ENCODE measurements at regions not wholly inside any gene's neighbourhood (a gene's known extent, or its start where the extent isn't known, plus 50 kb on each side); places are given as distances from the start of the nearest gene placed in this dataset.

- Mint-ChIP-seq H3K36me3 (peaks cover 20% of the 10 kb centered on the region), H3K27ac (no peak overlapping the region), H3K4me3 (no peak overlapping the region), H3K9me3 (no peaks in the 10 kb centered on the region), H3K4me1 (no peaks in the 10 kb centered on the region), H3K27me3 (no peaks in the 10 kb centered on the region)
- ATAC-seq: no peak
These were observed 450.5 kb downstream of the KLF12 start for GRCh38 chr13:73683746-73684145.

DNA sequence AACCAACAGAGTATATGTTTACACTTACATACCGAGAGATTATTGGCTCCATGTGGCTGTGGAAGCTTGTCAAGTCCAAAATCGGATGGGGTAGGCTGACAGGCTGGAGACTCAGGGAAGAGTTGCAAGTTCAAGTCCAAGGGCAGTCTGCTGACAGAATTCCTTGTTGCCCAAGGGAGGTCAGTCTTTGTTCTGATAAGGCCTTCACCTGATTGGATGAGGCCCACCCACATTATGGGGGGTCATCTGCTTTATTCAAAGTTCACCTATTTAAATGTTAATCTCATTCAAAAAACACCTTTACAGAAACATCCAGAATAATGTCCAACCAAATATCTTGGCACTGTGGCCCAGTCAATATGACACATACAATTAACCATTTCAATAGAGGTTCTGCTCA, 452.4 kb downstream of the KLF12 start:
- H3K27me3 Mint-ChIP-seq: no peaks in the 10 kb centered on the region
- peaks cover 13% of the 10 kb centered on the region for H3K36me3 Mint-ChIP-seq
- H3K27ac Mint-ChIP-seq: no peak overlapping the region
- H3K4me1 Mint-ChIP-seq: no peaks in the 10 kb centered on the region
- no peak overlapping the region for H3K4me3 Mint-ChIP-seq
- H3K9me3 Mint-ChIP-seq: no peaks in the 10 kb centered on the region
- ATAC-seq: no peak

DNA sequence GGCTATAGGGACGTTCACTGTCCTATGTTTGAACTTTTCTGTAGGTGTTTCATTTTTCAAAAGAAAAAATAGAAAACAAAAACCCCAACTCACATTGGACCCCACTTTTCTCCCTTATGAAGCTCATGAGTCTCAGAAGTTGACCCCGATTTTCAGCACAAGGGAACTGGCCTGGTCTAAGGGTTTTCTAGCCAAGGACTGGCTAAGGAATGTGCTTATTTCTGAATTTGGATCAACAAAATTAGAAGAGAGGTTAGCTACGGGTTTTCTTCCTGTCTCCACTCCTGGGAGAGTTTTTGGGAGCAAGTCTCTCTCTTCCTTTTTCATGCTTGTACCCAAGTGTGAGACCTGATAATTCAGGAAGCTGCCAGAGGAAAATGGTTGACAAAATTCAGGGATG, 453.2 kb downstream of the KLF12 start:
- ATAC-seq: no peak
- Mint-ChIP-seq H3K27ac (no peak overlapping the region), H3K36me3 (peaks cover 13% of the 10 kb centered on the region), H3K4me1 (no peaks in the 10 kb centered on the region), H3K4me3 (no peak overlapping the region), H3K9me3 (no peaks in the 10 kb centered on the region), H3K27me3 (no peaks in the 10 kb centered on the region)

- ATAC-seq: no peak
- no peak overlapping the region for H3K27ac Mint-ChIP-seq
- no peaks in the 10 kb centered on the region for H3K27me3 Mint-ChIP-seq
- H3K9me3 Mint-ChIP-seq: no peaks in the 10 kb centered on the region
- H3K36me3 Mint-ChIP-seq: peaks cover 10% of the 10 kb centered on the region
- no peak overlapping the region for H3K4me3 Mint-ChIP-seq
- H3K4me1 Mint-ChIP-seq: no peaks in the 10 kb centered on the region
These were observed 457.1 kb downstream of the KLF12 start for GRCh38 chr13:73677048-73677601.

- no peaks in the 10 kb centered on the region for H3K27me3 Mint-ChIP-seq
- peaks cover 4% of the 10 kb centered on the region for H3K36me3 Mint-ChIP-seq
- no peak overlapping the region for H3K27ac Mint-ChIP-seq
- no peaks in the 10 kb centered on the region for H3K9me3 Mint-ChIP-seq
- no peak overlapping the region for H3K4me3 Mint-ChIP-seq
- H3K4me1 Mint-ChIP-seq: no peaks in the 10 kb centered on the region
- ATAC-seq: no peak
These were observed 457.6 kb downstream of the KLF12 start for GRCh38 chr13:73676550-73677047.

- no peak overlapping the region for H3K4me3 Mint-ChIP-seq
- no peak for ATAC-seq
- no peaks in the 10 kb centered on the region for H3K9me3 Mint-ChIP-seq
- H3K4me1 Mint-ChIP-seq: no peaks in the 10 kb centered on the region
- no peaks in the 10 kb centered on the region for H3K27me3 Mint-ChIP-seq
- no peaks in the 10 kb centered on the region for H3K36me3 Mint-ChIP-seq
- H3K27ac Mint-ChIP-seq: no peak overlapping the region
These were observed 458.4 kb downstream of the KLF12 start for GRCh38 chr13:73675821-73676220.

GRCh38 chr13:73674570-73674969, 459.6 kb downstream of the KLF12 start:
- no peaks in the 10 kb centered on the region for H3K9me3 Mint-ChIP-seq
- no peaks in the 10 kb centered on the region for H3K27me3 Mint-ChIP-seq
- no peak for ATAC-seq
- no peak overlapping the region for H3K4me3 Mint-ChIP-seq
- H3K36me3 Mint-ChIP-seq: no peaks in the 10 kb centered on the region
- no peak overlapping the region for H3K27ac Mint-ChIP-seq
- H3K4me1 Mint-ChIP-seq: no peaks in the 10 kb centered on the region

GRCh38 chr13:73673931-73674330, 460.3 kb downstream of the KLF12 start:
- Mint-ChIP-seq H3K9me3 (no peaks in the 10 kb centered on the region), H3K36me3 (no peaks in the 10 kb centered on the region), H3K4me3 (no peak overlapping the region), H3K4me1 (no peaks in the 10 kb centered on the region), H3K27ac (no peak overlapping the region), H3K27me3 (no peaks in the 10 kb centered on the region)
- ATAC-seq: no peak

DNA sequence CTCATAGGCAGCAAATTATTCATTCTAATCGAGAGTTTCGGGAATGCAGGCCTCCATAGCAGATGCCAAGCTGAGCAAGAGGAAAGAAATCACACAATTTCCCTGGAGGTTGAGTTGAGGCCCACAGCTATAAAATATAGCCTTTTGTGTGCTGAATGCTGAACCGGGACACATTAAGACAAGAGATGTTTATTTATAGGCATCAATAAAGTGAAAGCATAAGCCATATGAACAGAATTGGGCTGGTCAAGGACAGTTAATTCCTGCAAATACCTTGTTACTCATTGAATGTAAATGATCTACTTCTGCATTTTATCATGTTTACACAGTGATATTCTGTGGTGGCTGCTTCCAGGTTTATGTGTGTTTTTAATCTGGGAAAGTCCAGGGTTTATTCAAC, 461.7 kb downstream of the KLF12 start:
- no peak overlapping the region for H3K4me3 Mint-ChIP-seq
- H3K27me3 Mint-ChIP-seq: no peaks in the 10 kb centered on the region
- no peaks in the 10 kb centered on the region for H3K4me1 Mint-ChIP-seq
- no peaks in the 10 kb centered on the region for H3K9me3 Mint-ChIP-seq
- H3K27ac Mint-ChIP-seq: no peak overlapping the region
- H3K36me3 Mint-ChIP-seq: no peaks in the 10 kb centered on the region
- ATAC-seq: no peak

DNA sequence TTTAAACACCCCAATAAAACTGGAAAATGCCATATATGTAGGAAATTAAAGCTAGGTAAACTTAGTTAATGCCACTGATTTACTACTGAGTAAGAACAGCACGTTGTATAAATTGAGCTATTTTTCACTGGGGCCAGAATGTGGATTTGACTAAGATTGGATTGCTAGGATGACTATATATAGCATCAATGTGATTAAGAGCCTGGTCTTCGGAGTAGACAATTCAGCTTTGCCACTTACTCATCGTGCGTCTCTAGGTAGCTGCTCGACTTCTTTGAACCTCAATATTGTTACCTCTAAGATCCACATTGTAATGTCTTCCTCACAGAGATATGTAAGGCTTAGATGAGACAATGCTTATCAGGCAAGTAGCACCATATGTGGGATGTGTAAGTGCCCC, 462.5 kb downstream of the KLF12 start:
- H3K27me3 Mint-ChIP-seq: no peaks in the 10 kb centered on the region
- H3K4me1 Mint-ChIP-seq: no peaks in the 10 kb centered on the region
- no peaks in the 10 kb centered on the region for H3K9me3 Mint-ChIP-seq
- no peak overlapping the region for H3K4me3 Mint-ChIP-seq
- H3K27ac Mint-ChIP-seq: no peak overlapping the region
- ATAC-seq: no peak
- H3K36me3 Mint-ChIP-seq: no peaks in the 10 kb centered on the region

- Mint-ChIP-seq H3K9me3 (no peaks in the 10 kb centered on the region), H3K27me3 (no peaks in the 10 kb centered on the region), H3K27ac (no peak overlapping the region), H3K4me1 (no peaks in the 10 kb centered on the region), H3K4me3 (no peak overlapping the region), H3K36me3 (no peaks in the 10 kb centered on the region)
- ATAC-seq: no peak
These were observed 463.2 kb downstream of the KLF12 start for GRCh38 chr13:73671011-73671410.

DNA sequence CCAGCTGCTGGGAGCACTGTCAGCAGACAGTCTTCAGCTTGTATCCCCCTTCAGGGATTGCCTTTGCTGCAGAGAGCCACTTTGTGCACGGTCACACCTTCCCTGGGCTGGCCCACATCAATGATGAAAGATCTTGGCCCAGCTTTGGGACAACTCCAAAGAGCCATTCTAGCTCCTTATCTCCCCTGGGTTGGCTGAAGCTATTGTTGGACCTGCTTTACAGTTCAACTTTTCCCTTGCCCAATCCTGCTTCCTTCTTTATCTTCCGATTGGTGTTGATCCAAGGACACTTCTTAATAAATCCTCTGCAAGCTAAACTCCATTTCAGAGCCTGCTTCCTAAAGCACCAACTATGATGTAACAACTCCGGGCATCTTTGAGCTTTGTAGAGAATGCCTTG, 466.4 kb downstream of the KLF12 start:
- no peaks in the 10 kb centered on the region for H3K27me3 Mint-ChIP-seq
- no peak overlapping the region for H3K27ac Mint-ChIP-seq
- H3K9me3 Mint-ChIP-seq: no peaks in the 10 kb centered on the region
- H3K36me3 Mint-ChIP-seq: no peaks in the 10 kb centered on the region
- no peak overlapping the region for H3K4me3 Mint-ChIP-seq
- H3K4me1 Mint-ChIP-seq: no peaks in the 10 kb centered on the region
- ATAC-seq: no peak

DNA sequence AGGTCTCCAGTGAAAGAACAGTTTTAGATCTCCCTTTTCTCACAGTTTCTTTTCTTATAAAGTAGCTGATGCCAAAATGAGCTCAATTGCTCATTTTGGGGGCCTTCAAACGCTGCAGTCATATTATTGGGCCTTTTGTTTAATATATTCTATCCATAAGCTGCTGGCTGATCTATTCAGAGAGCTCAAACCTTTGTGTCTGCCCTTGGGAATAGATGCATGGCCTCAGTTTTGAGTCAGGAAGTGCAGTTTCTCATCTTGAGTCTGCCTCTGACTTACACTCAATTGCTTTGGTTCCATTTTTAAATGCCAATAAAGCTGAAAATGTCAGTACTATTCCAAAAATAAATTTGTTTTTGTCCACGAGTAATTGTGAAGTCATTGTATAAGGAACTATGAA, 468.9 kb downstream of the KLF12 start:
- no peaks in the 10 kb centered on the region for H3K4me1 Mint-ChIP-seq
- H3K27ac Mint-ChIP-seq: no peak overlapping the region
- no peak overlapping the region for H3K4me3 Mint-ChIP-seq
- no peaks in the 10 kb centered on the region for H3K36me3 Mint-ChIP-seq
- ATAC-seq: peak; percentile 59
- H3K9me3 Mint-ChIP-seq: peaks cover 7% of the 10 kb centered on the region
- H3K27me3 Mint-ChIP-seq: no peaks in the 10 kb centered on the region

DNA sequence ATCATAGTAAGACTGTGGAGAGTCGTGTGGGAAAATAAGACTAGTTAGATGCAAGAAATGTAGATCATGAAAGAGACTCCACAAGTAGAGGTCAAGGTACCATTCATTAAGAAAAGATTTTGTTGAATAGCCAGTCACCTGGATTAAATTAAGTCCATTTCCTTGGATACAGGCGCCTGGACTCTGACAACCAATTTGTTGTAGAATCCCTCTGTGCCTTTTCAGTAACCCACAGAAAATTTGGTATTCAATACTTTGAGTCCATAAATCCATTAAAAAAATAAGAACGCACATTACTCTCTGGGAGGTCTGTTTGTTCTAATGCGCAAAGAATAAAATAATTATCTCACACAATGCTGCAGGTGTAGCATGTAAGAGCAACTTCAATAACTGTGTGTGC, 469.4 kb downstream of the KLF12 start:
- no peak for ATAC-seq
- no peaks in the 10 kb centered on the region for H3K4me1 Mint-ChIP-seq
- H3K27me3 Mint-ChIP-seq: no peaks in the 10 kb centered on the region

GRCh38 chr13:73662833-73663232, 471.4 kb downstream of the KLF12 start:
- Mint-ChIP-seq H3K27ac (no peak overlapping the region), H3K9me3 (peaks cover 7% of the 10 kb centered on the region), H3K36me3 (no peaks in the 10 kb centered on the region), H3K4me1 (no peaks in the 10 kb centered on the region), H3K4me3 (no peak overlapping the region), H3K27me3 (no peaks in the 10 kb centered on the region)
- no peak for ATAC-seq

More for the DNA sequence above, 469.4 kb downstream of the KLF12 start:
- H3K36me3 Mint-ChIP-seq: no peaks in the 10 kb centered on the region
- H3K9me3 Mint-ChIP-seq: peaks cover 7% of the 10 kb centered on the region
- H3K4me3 Mint-ChIP-seq: no peak overlapping the region
- H3K27ac Mint-ChIP-seq: no peak overlapping the region

GRCh38 chr13:73661687-73662425, 472.3 kb downstream of the KLF12 start:
- peaks cover 7% of the 10 kb centered on the region for H3K9me3 Mint-ChIP-seq
- H3K27me3 Mint-ChIP-seq: no peaks in the 10 kb centered on the region
- ATAC-seq: no peak
- no peaks in the 10 kb centered on the region for H3K36me3 Mint-ChIP-seq
- H3K4me1 Mint-ChIP-seq: no peaks in the 10 kb centered on the region
- no peak overlapping the region for H3K27ac Mint-ChIP-seq
- no peak overlapping the region for H3K4me3 Mint-ChIP-seq

Data from stimulated activated memory B cell treated with anti-CD40 and anti-IgM and Interleukin-4, amounts not matched to agents 10 μg/mL and 1 μg/mL and 100 μg/mL, for 72 hours (primary cell).